Endodermal cell (in vitro differentiated cells): ENCODE measurements at regions not wholly inside any gene's neighbourhood (a gene's known extent, or its start where the extent isn't known, plus 50 kb on each side); places are given as distances from the start of the nearest gene placed in this dataset.
"Not testable (repeated sequence)": the region's sequence is repeated elsewhere in the genome, so short reads cannot be mapped to it uniquely, and the experiment has no call there.

Experiments used
- DNase-seq: peaks from one replicate; pipeline ENCODE4 v3.0.0-alpha.2; 2017
- H3K27ac ChIP-seq: 2 replicates; pipeline ENCODE4 v1.5.1; 2013; ENCODE audit warnings: mild to moderate bottlenecking, low read depth, low read length, moderate library complexity
- H3K27me3 ChIP-seq: 2 replicates; pipeline ENCODE4 v1.6.1; 2013; ENCODE audit warnings: mild to moderate bottlenecking, low read length, moderate library complexity; ENCODE audit not compliant: insufficient read depth, control insufficient read depth, poor library complexity, severe bottlenecking
- H3K36me3 ChIP-seq: 2 replicates; pipeline ENCODE4 v1.7.0; 2013; ENCODE audit warnings: mild to moderate bottlenecking, low read length, moderate library complexity; ENCODE audit not compliant: control insufficient read depth, insufficient read depth
- H3K4me1 ChIP-seq: one replicate; pipeline ENCODE4 v1.7.0; 2013; ENCODE audit warnings: low read length; ENCODE audit not compliant: control insufficient read depth, insufficient read depth
- H3K4me3 ChIP-seq: 2 replicates; pipeline ENCODE4 v1.5.1; 2013; ENCODE audit warnings: mild to moderate bottlenecking, low read length, moderate library complexity
- H3K9ac ChIP-seq: 2 replicates; pipeline ENCODE4 v1.6.1; 2013; ENCODE audit warnings: mild to moderate bottlenecking, low read length, moderate library complexity; ENCODE audit not compliant: poor library complexity, severe bottlenecking; ENCODE audit errors: extremely low read depth
- H3K9me3 ChIP-seq: 2 replicates; pipeline ENCODE4 v1.6.1; 2013; ENCODE audit warnings: mild to moderate bottlenecking, low read length, moderate library complexity; ENCODE audit not compliant: control insufficient read depth
- H3K27ac Mint-ChIP-seq: 2 replicates; pipeline ENCODE4 v1.8.0; 2020; ENCODE audit warnings: mixed read lengths
- H3K27me3 Mint-ChIP-seq: 2 replicates; pipeline ENCODE4 v1.8.0; 2021; ENCODE audit warnings: mild to moderate bottlenecking, mixed read lengths; ENCODE audit not compliant: insufficient read depth
- H3K36me3 Mint-ChIP-seq: 2 replicates; pipeline ENCODE4 v1.8.0; 2020; ENCODE audit warnings: low read depth, mixed read lengths
- H3K4me1 Mint-ChIP-seq: 2 replicates; pipeline ENCODE4 v1.8.0; 2020; ENCODE audit warnings: mixed read lengths
- H3K4me3 Mint-ChIP-seq: 2 replicates; pipeline ENCODE4 v1.8.0; 2020; ENCODE audit warnings: mild to moderate bottlenecking, moderate library complexity, mixed read lengths
- H3K9me3 Mint-ChIP-seq: 2 replicates; pipeline ENCODE4 v1.8.0; 2020; ENCODE audit warnings: mild to moderate bottlenecking, mixed read lengths
- WGBS, 2 experiments: methylation state at CpG; one replicate each; pipeline versions ENCODE4 v1.1.5 to v1.1.7; 2013; ENCODE audit warnings: missing lambda C conversion rate in 2 of 2, mixed read lengths in 1 of 2; ENCODE audit not compliant: insufficient coverage in 1 of 2, insufficient read length in 1 of 2; 5-methylcytosine and 5-hydroxymethylcytosine counted together
- TF ChIP-seq, protein P1 (sequence below): fragments of 200-600 bp; sonication (generic); conservative IDR thresholded peaks from 2 replicates; pipeline ENCODE4 v1.5.0; 2021; ENCODE audit warnings: antibody characterized with exemption, mild to moderate bottlenecking

DNA sequence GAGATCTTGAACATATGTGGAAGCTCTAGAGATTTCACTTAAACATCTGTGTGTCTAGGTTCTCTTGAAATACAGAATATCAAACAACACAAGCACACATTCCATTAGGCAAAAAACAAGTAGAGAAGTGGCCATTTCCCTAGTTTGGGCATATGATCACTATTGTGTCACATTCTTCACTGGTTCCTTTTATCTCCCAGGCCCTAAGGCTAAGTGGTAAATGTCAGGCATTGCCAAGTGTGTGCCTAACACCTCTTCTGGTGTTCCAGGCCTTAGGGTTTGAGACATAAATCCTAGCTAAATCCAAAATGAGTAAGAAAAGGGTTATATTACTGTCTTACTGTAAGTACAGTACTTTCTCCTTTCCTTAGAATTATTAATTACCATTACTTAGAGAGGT is 880.1 kb downstream of the PDCD6IP start:
- Mint-ChIP-seq H3K4me1 (no peaks in the 10 kb centered on the region), H3K9me3 (peaks cover 53% of the 10 kb centered on the region), H3K36me3 (peaks cover 12% of the 10 kb centered on the region), H3K4me3 (no peak overlapping the region), H3K27me3 (peaks cover 4% of the 10 kb centered on the region), H3K27ac (no peak overlapping the region)
- no peaks in the 10 kb centered on the region for H3K36me3 ChIP-seq
- no peaks in the 10 kb centered on the region for H3K4me1 ChIP-seq
- DNase-seq: no peak
- no peak overlapping the region for H3K27ac ChIP-seq
- TF ChIP-seq, protein P1, sequence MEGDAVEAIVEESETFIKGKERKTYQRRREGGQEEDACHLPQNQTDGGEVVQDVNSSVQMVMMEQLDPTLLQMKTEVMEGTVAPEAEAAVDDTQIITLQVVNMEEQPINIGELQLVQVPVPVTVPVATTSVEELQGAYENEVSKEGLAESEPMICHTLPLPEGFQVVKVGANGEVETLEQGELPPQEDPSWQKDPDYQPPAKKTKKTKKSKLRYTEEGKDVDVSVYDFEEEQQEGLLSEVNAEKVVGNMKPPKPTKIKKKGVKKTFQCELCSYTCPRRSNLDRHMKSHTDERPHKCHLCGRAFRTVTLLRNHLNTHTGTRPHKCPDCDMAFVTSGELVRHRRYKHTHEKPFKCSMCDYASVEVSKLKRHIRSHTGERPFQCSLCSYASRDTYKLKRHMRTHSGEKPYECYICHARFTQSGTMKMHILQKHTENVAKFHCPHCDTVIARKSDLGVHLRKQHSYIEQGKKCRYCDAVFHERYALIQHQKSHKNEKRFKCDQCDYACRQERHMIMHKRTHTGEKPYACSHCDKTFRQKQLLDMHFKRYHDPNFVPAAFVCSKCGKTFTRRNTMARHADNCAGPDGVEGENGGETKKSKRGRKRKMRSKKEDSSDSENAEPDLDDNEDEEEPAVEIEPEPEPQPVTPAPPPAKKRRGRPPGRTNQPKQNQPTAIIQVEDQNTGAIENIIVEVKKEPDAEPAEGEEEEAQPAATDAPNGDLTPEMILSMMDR: no peak
- H3K4me3 ChIP-seq: no peak overlapping the region
- peaks cover 28% of the 10 kb centered on the region for H3K9me3 ChIP-seq
- no peaks in the 10 kb centered on the region for H3K27me3 ChIP-seq
- no peak overlapping the region for H3K9ac ChIP-seq

DNA sequence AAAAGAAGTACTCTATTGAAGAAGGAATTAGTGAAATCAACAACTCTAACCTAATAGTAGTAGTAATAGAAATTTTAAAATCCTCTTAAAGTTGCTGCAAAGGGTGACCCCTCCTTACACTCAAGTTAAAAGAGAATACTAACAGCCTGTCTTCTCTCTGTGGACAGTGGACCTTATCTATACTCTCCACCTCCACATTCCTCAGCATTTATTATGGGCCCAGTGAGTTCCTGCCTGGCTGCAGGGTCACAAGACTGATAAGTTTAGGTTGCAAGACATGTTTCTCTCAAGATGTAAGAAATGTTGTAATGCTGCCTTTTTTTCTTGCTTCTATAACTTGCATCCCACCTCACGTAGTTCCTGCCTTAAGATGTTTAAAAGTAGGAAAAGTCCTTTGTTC is 880.6 kb downstream of the PDCD6IP start:
- H3K27me3 ChIP-seq, H3K36me3 ChIP-seq, H3K27me3 Mint-ChIP-seq, H3K27ac Mint-ChIP-seq, H3K4me1 ChIP-seq, H3K4me3 Mint-ChIP-seq, DNase-seq, H3K27ac ChIP-seq, H3K9ac ChIP-seq, H3K4me1 Mint-ChIP-seq: not testable (repeated sequence)
- WGBS, 2 experiments: 91 to 100% methylated on average over 1 of the region's 1 CpG
- peaks cover 28% of the 10 kb centered on the region for H3K9me3 ChIP-seq
- Mint-ChIP-seq H3K9me3 (peaks cover 53% of the 10 kb centered on the region), H3K36me3 (peaks cover 12% of the 10 kb centered on the region)
- peak overlapping the region; percentile 23 for H3K4me3 ChIP-seq

DNA sequence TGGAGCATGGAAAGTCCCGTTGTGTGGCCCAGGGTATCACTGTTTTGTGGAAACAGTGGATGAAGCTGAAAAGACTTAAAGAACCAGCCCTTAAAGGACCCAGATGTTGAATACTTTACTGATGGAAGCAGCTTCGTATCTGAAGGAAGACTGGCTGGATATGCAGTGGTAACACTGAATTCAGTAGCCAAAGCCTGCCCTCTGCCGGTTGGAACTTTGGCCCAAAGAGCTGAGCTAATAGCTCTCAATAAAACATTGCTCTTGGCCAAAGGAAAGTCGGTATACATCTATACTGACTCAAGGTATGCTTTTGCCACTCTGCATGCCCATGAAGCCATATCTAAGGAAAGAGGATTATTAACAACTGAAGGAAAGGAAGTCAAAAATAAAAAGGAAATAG is 885.4 kb downstream of the PDCD6IP start:
- Histone ChIP-seq H3K27me3 (no peaks in the 10 kb centered on the region), H3K4me1 (no peaks in the 10 kb centered on the region), H3K9me3 (peaks cover 24% of the 10 kb centered on the region), H3K36me3 (no peaks in the 10 kb centered on the region), H3K4me3 (no peak overlapping the region), H3K9ac (no peak overlapping the region), H3K27ac (no peak overlapping the region)
- DNase-seq: peak; percentile 92
- Mint-ChIP-seq H3K9me3 (peaks cover 39% of the 10 kb centered on the region), H3K4me3 (no peak overlapping the region), H3K27me3 (peaks cover 4% of the 10 kb centered on the region), H3K27ac (no peak overlapping the region), H3K4me1 (no peaks in the 10 kb centered on the region), H3K36me3 (peaks cover 12% of the 10 kb centered on the region)
- WGBS, 2 experiments: 48 to 56% methylated on average over 4 of the region's 4 CpGs
- TF ChIP-seq, protein P1: peak; percentile 84

DNA sequence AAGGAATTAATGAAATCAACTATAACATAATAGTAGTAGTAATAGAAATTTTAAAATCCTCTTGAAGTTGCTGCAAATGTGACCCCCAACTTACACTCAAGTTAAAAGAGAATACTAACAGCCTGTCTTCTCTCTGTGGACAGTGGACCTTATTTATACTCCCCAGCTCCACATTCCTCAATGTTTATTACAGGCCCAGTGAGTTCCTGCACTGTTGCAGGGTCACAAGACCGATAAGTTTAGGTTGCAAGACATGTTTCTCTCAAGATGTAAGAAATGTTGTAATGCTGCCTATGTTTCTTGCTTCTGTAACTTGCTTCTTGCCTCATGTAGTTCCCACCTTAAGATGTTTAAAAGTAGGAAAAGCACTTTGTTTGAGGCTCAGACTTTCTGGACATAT is 888.1 kb downstream of the PDCD6IP start:
- TF ChIP-seq, protein P1: no peak

More for the DNA sequence above, 888.1 kb downstream of the PDCD6IP start:
- WGBS, 2 experiments: 89% methylated on average over 1 of the region's 1 CpG; no CpG with 5 or more reads in 1 of the 2 experiments
- H3K36me3 Mint-ChIP-seq: peaks cover 1% of the 10 kb centered on the region
- peaks cover 12% of the 10 kb centered on the region for H3K9me3 Mint-ChIP-seq
- DNase-seq: no peak
- Histone ChIP-seq H3K9ac (no peak overlapping the region), H3K27ac (no peak overlapping the region), H3K27me3 (no peaks in the 10 kb centered on the region), H3K4me3 (no peak overlapping the region), H3K36me3 (no peaks in the 10 kb centered on the region), H3K4me1 (no peaks in the 10 kb centered on the region), H3K9me3 (peaks cover 4% of the 10 kb centered on the region)
- no peak overlapping the region for H3K27ac Mint-ChIP-seq
- H3K27me3 Mint-ChIP-seq: peaks cover 1% of the 10 kb centered on the region
- no peaks in the 10 kb centered on the region for H3K4me1 Mint-ChIP-seq
- H3K4me3 Mint-ChIP-seq: no peak overlapping the region
